Natural killer cell (primary cell): ENCODE measurements at regions not wholly inside any gene's neighbourhood (a gene's known extent, or its start where the extent isn't known, plus 50 kb on each side); places are given as distances from the start of the nearest gene placed in this dataset.

Experiments used
- ATAC-seq, 3 donors: fragments of 150-1000 bp in 2 of 3; fragments of 200-7000 bp in 1 of 3; cut with Tn5 transposase; 1 replicate in 1 of 3; 2 replicates in 2 of 3; pipeline ENCODE4 v1.10.0; 2021; ENCODE audit warnings: mild to moderate bottlenecking in 2 of 3, moderate library complexity in 2 of 3
- DNase-seq, 2 donors: peaks; one replicate each; pipeline versions ENCODE4 v3.0.0 to v3.0.0-alpha.2; 2013 to 2021; ENCODE audit warnings: mixed read lengths in 1 of 2
- H3K27ac ChIP-seq: one replicate; pipeline ENCODE4 v1.5.1; 2013; ENCODE audit warnings: mild to moderate bottlenecking, low read length
- H3K27me3 ChIP-seq: one replicate; pipeline ENCODE4 v1.6.1; 2013; ENCODE audit warnings: low read length; ENCODE audit not compliant: control insufficient read depth, insufficient read depth
- H3K36me3 ChIP-seq: one replicate; pipeline ENCODE4 v1.6.1; 2013; ENCODE audit warnings: low read length; ENCODE audit not compliant: control insufficient read depth, insufficient read depth
- H3K4me1 ChIP-seq: one replicate; pipeline ENCODE4 v1.6.1; 2013; ENCODE audit warnings: low read length; ENCODE audit not compliant: control insufficient read depth, insufficient read depth
- H3K4me3 ChIP-seq: one replicate; pipeline ENCODE4 v1.5.1; 2013; ENCODE audit warnings: low read length
- H3K9me3 ChIP-seq: one replicate; pipeline ENCODE4 v1.6.1; 2013; ENCODE audit warnings: low read length; ENCODE audit not compliant: control insufficient read depth, insufficient read depth
- H3K27ac Mint-ChIP-seq, 2 donors: one replicate each; pipeline ENCODE4 v1.8.0; 2022; ENCODE audit warnings: mild to moderate bottlenecking in 2 of 2, mixed read lengths in 2 of 2, moderate library complexity in 1 of 2
- H3K27me3 Mint-ChIP-seq, 2 donors: one replicate each; pipeline ENCODE4 v1.8.0; 2022; ENCODE audit warnings: low read depth in 2 of 2, mixed read lengths in 2 of 2
- H3K36me3 Mint-ChIP-seq: one replicate; pipeline ENCODE4 v1.8.0; 2022; ENCODE audit warnings: mixed read lengths
- H3K4me1 Mint-ChIP-seq, 2 donors: one replicate each; pipeline ENCODE4 v1.8.0; 2022; ENCODE audit warnings: mixed read lengths in 2 of 2
- H3K4me3 Mint-ChIP-seq: one replicate; pipeline ENCODE4 v1.8.0; 2022; ENCODE audit warnings: mild to moderate bottlenecking, moderate library complexity, mixed read lengths
- H3K9me3 Mint-ChIP-seq, 2 donors: one replicate each; pipeline ENCODE4 v1.8.0; 2022; ENCODE audit warnings: mixed read lengths in 2 of 2
- WGBS: methylation state at CpG from one replicate; pipeline ENCODE4 v1.1.7; 2013; ENCODE audit warnings: missing lambda C conversion rate; ENCODE audit not compliant: insufficient coverage; 5-methylcytosine and 5-hydroxymethylcytosine counted together
- intact Hi-C: fragments of 100-400 bp; cut with micrococcal nuclease; formaldehyde crosslinking; loops from one replicate; pipeline ENCODE4 v1.14.2; 2022
- TF ChIP-seq, protein P1 (sequence below): fragments of 200-600 bp; IDR thresholded peaks from one replicate; pipeline ENCODE4 v1.8.0; 2022; ENCODE audit warnings: antibody characterized with exemption

DNA sequence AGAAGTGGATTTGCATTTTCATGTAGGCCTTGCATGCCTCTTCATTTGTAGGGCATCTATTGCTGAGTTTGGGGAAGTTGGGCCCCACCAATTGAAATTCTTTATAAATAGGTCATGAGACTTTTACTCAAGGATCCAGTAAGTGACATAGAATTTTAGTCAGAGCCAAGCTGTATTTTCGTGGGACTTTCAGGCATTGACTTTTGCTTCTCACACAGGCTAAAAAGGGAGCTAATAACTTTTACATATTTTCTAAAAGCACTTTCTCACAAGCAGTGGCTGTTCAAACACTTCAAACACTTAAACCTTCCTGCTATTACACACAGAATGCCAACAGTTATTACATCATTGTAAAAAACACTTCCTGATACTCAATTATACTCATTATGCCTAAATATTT lies 260.5 kb downstream of the MSRB3 start:
- Mint-ChIP-seq H3K4me1 (no peaks in the 10 kb centered on the region), H3K27me3 (peaks cover 0 to 20% of the 10 kb centered on the region in 2 donors), H3K36me3 (peaks cover 12% of the 10 kb centered on the region), H3K27ac (no peak overlapping the region), H3K9me3 (peaks cover 4 to 10% of the 10 kb centered on the region in 2 donors), H3K4me3 (no peak overlapping the region)
- Histone ChIP-seq H3K27ac (no peak overlapping the region), H3K9me3 (no peaks in the 10 kb centered on the region), H3K27me3 (no peaks in the 10 kb centered on the region), H3K36me3 (no peaks in the 10 kb centered on the region), H3K4me1 (no peaks in the 10 kb centered on the region), H3K4me3 (no peak overlapping the region)
- TF ChIP-seq, protein P1, sequence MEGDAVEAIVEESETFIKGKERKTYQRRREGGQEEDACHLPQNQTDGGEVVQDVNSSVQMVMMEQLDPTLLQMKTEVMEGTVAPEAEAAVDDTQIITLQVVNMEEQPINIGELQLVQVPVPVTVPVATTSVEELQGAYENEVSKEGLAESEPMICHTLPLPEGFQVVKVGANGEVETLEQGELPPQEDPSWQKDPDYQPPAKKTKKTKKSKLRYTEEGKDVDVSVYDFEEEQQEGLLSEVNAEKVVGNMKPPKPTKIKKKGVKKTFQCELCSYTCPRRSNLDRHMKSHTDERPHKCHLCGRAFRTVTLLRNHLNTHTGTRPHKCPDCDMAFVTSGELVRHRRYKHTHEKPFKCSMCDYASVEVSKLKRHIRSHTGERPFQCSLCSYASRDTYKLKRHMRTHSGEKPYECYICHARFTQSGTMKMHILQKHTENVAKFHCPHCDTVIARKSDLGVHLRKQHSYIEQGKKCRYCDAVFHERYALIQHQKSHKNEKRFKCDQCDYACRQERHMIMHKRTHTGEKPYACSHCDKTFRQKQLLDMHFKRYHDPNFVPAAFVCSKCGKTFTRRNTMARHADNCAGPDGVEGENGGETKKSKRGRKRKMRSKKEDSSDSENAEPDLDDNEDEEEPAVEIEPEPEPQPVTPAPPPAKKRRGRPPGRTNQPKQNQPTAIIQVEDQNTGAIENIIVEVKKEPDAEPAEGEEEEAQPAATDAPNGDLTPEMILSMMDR, result no peak
- DNase-seq (no peak), ATAC-seq (no peak)
- intact Hi-C loops, result no loop called here
- 91% methylated on average over 1 of the region's 1 CpG for WGBS

DNA sequence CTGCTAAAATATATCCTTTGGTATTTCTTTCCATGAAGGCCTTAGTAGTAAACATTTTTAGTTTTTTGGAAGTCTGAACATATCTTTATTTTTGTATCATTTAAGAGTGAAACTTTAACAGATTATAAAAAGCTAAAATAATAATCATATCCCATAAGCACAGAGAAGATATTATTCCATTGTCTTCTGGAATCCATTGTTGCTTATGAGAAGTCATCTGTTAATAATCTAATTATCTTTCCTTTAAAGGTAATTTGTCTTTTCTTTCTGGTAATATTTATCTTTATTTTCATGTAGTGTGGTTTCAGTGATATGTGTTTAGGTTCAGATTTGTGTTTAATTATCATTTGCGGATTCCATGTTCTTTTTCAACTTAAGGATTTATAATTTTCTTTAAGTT lies 261.7 kb downstream of the MSRB3 start:
- H3K27me3 ChIP-seq, result no peaks in the 10 kb centered on the region
- Mint-ChIP-seq H3K9me3 (peaks cover 4 to 10% of the 10 kb centered on the region in 2 donors), H3K36me3 (peaks cover 12% of the 10 kb centered on the region), H3K27ac (no peak overlapping the region), H3K27me3 (peaks cover 0 to 15% of the 10 kb centered on the region in 2 donors), H3K4me3 (no peak overlapping the region), H3K4me1 (no peaks in the 10 kb centered on the region)
- TF ChIP-seq, protein P1, result no peak
- H3K4me3 ChIP-seq, result no peak overlapping the region
- no peak for DNase-seq
- no peaks in the 10 kb centered on the region for H3K36me3 ChIP-seq
- no peaks in the 10 kb centered on the region for H3K9me3 ChIP-seq
- ATAC-seq, result no peak
- intact Hi-C loops, result no loop called here
- no CpG with 5 or more reads among the region's 1 CpG for WGBS
- H3K27ac ChIP-seq, result no peak overlapping the region
- H3K4me1 ChIP-seq, result no peaks in the 10 kb centered on the region

DNA sequence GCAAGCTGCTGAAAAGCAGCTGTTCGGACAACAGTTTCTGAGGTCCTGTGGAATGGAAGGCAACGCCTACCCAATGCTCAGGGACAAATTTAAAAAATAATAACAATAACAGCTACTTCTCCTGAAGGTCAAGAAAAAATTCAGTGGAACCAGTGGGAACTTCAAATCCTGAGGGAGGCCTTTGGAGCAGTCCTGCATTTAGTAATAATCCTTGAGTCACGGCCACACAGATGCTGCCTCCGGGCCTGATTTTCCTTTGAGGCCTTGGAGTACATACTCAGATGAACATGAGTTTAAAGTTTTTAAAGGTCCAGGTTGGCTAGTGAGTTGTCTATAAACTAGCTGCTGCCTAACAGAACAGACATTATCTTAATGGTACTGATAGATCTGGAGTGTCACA lies 268.0 kb downstream of the MSRB3 start:
- Histone ChIP-seq H3K27me3 (no peaks in the 10 kb centered on the region), H3K4me3 (no peak overlapping the region), H3K27ac (no peak overlapping the region), H3K9me3 (no peaks in the 10 kb centered on the region), H3K36me3 (no peaks in the 10 kb centered on the region), H3K4me1 (no peaks in the 10 kb centered on the region)
- 94% methylated on average over 4 of the region's 4 CpGs for WGBS
- intact Hi-C loops, result no loop called here
- TF ChIP-seq, protein P1, result no peak
- DNase-seq (no peak), ATAC-seq (no peak)
- H3K4me1 Mint-ChIP-seq, result no peaks in the 10 kb centered on the region
- H3K36me3 Mint-ChIP-seq, result no peaks in the 10 kb centered on the region
- no peak overlapping the region for H3K4me3 Mint-ChIP-seq
- no peaks in the 10 kb centered on the region for H3K9me3 Mint-ChIP-seq
- H3K27me3 Mint-ChIP-seq, result no peaks in the 10 kb centered on the region
- H3K27ac Mint-ChIP-seq, result no peak overlapping the region

DNA sequence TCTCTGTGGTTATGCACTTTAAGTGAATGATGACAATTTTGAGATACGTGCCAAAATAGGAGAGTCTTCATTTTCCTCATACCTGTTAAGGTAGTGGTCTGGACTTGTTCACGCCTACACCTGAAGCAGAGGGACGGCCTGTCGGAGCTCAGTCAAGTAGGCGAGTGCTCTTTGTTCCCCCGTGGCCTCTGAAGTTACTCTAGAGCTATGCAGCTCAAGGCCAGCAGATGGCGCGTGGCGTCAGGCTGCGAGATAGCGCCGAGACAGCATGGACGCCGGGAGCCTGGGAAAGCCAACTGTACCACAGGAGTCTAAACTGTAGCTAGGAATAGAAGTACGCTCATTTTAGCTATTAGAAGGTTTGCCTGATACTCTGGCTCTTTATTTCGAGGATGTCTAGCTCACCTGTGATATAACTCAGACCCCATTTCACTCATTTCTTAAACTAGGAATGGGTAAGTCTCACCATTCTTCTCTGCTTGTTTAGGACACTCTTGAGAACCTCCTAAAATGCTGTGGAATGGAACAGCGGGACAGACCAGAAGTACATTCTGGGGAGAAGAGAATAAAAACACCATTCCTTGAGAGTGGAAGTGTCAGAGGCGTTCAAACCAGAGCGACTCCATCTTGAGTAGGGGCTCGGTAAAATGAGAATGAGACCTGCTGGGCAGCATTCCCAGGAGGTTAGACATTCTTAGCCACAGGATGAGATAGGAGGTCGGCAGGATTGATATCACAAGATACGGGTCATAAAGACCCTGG lies 267.4 kb upstream of the HMGA2 start:
- peaks cover 0 to 7% of the 10 kb centered on the region in 2 donors for H3K4me1 Mint-ChIP-seq
- no peak overlapping the region for H3K4me3 ChIP-seq
- intact Hi-C loops, result loop anchor here (1.0 to 5.0 kb wide), 4 partner anchors 426 to 550 kb away; no protein-coding TSS in a partner anchor
- 29% methylated on average over 22 of the region's 22 CpGs for WGBS
- TF ChIP-seq, protein P1, result peak; percentile 77
- H3K9me3 Mint-ChIP-seq, result no peaks in the 10 kb centered on the region
- ATAC-seq (peak; percentile 82 to 98 (median 85)), DNase-seq (peak; percentile 52 to 71)
- H3K36me3 ChIP-seq, result no peaks in the 10 kb centered on the region
- no peaks in the 10 kb centered on the region for H3K36me3 Mint-ChIP-seq
- no peaks in the 10 kb centered on the region for H3K4me1 ChIP-seq
- no peak overlapping the region for H3K27ac Mint-ChIP-seq
- no peak overlapping the region for H3K27ac ChIP-seq
- peaks cover 5 to 21% of the 10 kb centered on the region in 2 donors for H3K27me3 Mint-ChIP-seq
- H3K9me3 ChIP-seq, result no peaks in the 10 kb centered on the region
- H3K27me3 ChIP-seq, result peaks cover 2% of the 10 kb centered on the region
- H3K4me3 Mint-ChIP-seq, result no peak overlapping the region
